ENCODE measurements at regions not wholly inside any gene's neighbourhood (a gene's known extent, or its start where the extent isn't known, plus 50 kb on each side); places are given as distances from the start of the nearest gene placed in this dataset.

GRCh38 chr3:163018067-163018466, 1521.5 kb downstream of the OTOL1 start:
- H3K4me1 ChIP-seq, result no peaks in the 10 kb centered on the region
- H3K27ac ChIP-seq, result no peak overlapping the region
- TF ChIP-seq POLR2AphosphoS5 (IDR thresholded peaks at IDR 0.05), result no peak
- TF ChIP-seq EP300 (IDR thresholded peaks at IDR 0.05), result no peak
- TF ChIP-seq POLR2A (IDR thresholded peaks at IDR 0.05), result no peak
- no peak for TF ChIP-seq CTCF (IDR thresholded peaks at IDR 0.05)
- 63 to 100% methylated on average over 1 of the region's 1 CpG for WGBS, 2 donors (ENCODE audit: low coverage in 1 of 2)
- H3K9me3 ChIP-seq, result no peaks in the 10 kb centered on the region
- no peaks in the 10 kb centered on the region for H3K36me3 ChIP-seq
- no peaks in the 10 kb centered on the region for H3K27me3 ChIP-seq
- ATAC-seq, result no peak
- H3K4me3 ChIP-seq, result no peak overlapping the region

GRCh38 chr3:163018664-163019063, 1522.1 kb downstream of the OTOL1 start:
- H3K27ac ChIP-seq, result no peak overlapping the region
- H3K4me3 ChIP-seq, result no peak overlapping the region
- 87 to 89% methylated on average over 2 of the region's 7 CpGs for WGBS, 2 donors (ENCODE audit: low coverage in 1 of 2)
- H3K4me1 ChIP-seq, result no peaks in the 10 kb centered on the region
- TF ChIP-seq EP300 (IDR thresholded peaks at IDR 0.05) (no peak), CTCF (IDR thresholded peaks at IDR 0.05) (no peak), POLR2AphosphoS5 (IDR thresholded peaks at IDR 0.05) (no peak)
- no peaks in the 10 kb centered on the region for H3K36me3 ChIP-seq
- no peak for ATAC-seq
- no peaks in the 10 kb centered on the region for H3K9me3 ChIP-seq
- no peaks in the 10 kb centered on the region for H3K27me3 ChIP-seq

- H3K36me3 ChIP-seq, result no peaks in the 10 kb centered on the region
- 57 to 93% methylated on average over 1 to 3 of the region's 5 CpGs for WGBS, 2 donors (ENCODE audit: low coverage in 1 of 2)
- no peaks in the 10 kb centered on the region for H3K9me3 ChIP-seq
- H3K27ac ChIP-seq, result no peak overlapping the region
- ATAC-seq, result no peak
- no peaks in the 10 kb centered on the region for H3K27me3 ChIP-seq
- no peaks in the 10 kb centered on the region for H3K4me1 ChIP-seq
- H3K4me3 ChIP-seq, result no peak overlapping the region
- no peak for TF ChIP-seq CTCF (IDR thresholded peaks at IDR 0.05)
These were observed 1522.7 kb downstream of the OTOL1 start for GRCh38 chr3:163019260-163019659.

- no peak for ATAC-seq
- no peak overlapping the region for H3K27ac ChIP-seq
- WGBS, 2 donors (ENCODE audit: low coverage in 1 of 2), result 78 to 85% methylated on average over 4 of the region's 4 CpGs
These were observed 1537.0 kb downstream of the OTOL1 start for GRCh38 chr3:163033652-163034051.

GRCh38 chr3:163039636-163040035, 1543.0 kb downstream of the OTOL1 start:
- TF ChIP-seq EP300 (IDR thresholded peaks at IDR 0.05) (no peak), POLR2A (IDR thresholded peaks at IDR 0.05) (no peak), POLR2AphosphoS5 (IDR thresholded peaks at IDR 0.05) (no peak), CTCF (IDR thresholded peaks at IDR 0.05) (no peak)
- ATAC-seq, result no peak
- Histone ChIP-seq H3K27ac (no peak overlapping the region), H3K9me3 (no peaks in the 10 kb centered on the region), H3K4me1 (no peaks in the 10 kb centered on the region), H3K4me3 (no peak overlapping the region), H3K36me3 (no peaks in the 10 kb centered on the region), H3K27me3 (no peaks in the 10 kb centered on the region)
- 69 to 73% methylated on average over 3 of the region's 3 CpGs for WGBS, 2 donors (ENCODE audit: low coverage in 1 of 2)

More at GRCh38 chr3:163033652-163034051, 1537.0 kb downstream of the OTOL1 start:
- Histone ChIP-seq H3K9me3 (no peaks in the 10 kb centered on the region), H3K4me1 (no peaks in the 10 kb centered on the region), H3K4me3 (no peak overlapping the region), H3K36me3 (no peaks in the 10 kb centered on the region), H3K27me3 (no peaks in the 10 kb centered on the region)
- TF ChIP-seq EP300 (IDR thresholded peaks at IDR 0.05) (no peak), POLR2AphosphoS5 (IDR thresholded peaks at IDR 0.05) (no peak), CTCF (IDR thresholded peaks at IDR 0.05) (no peak), POLR2A (IDR thresholded peaks at IDR 0.05) (no peak)

Data from gastroesophageal sphincter (tissue), 4 donors.